HCT116 (cell line): ENCODE measurements at regions not wholly inside any gene's neighbourhood (a gene's known extent, or its start where the extent isn't known, plus 50 kb on each side); places are given as distances from the start of the nearest gene placed in this dataset.

Source experiments
- ATAC-seq: fragments of 200-7000 bp; cut with Tn5 transposase; 2 replicates; pipeline ENCODE4 v1.9.1; 2020; ENCODE audit warnings: mild to moderate bottlenecking, moderate library complexity
- BruUV-seq: library from RNA; stranded (reverse); fragments of 400-500 nt; replicated peaks from 2 replicates; lab custom pipeline; 2021; lab: Mats Ljungman, UMichigan
- CTCF ChIA-PET: fragments of 300-600 bp; sonication (Branson Sonifier 250); formaldehyde crosslinking; loops from one replicate; lab custom pipeline; 2021; ENCODE audit warnings: antibody characterized with exemption; lab: Charles Lee
- POLR2A ChIA-PET: fragments of 300-600, 350-600 bp; sonication (Branson Sonifier 250); formaldehyde crosslinking; loops from one replicate; lab custom pipeline; 2021; ENCODE audit warnings: antibody characterized with exemption; lab: Charles Lee
- RAD21 ChIA-PET, 2 experiments: fragments of 300-600 bp; sonication (Branson Sonifier 250); formaldehyde crosslinking; loops; one replicate each; lab custom pipeline; 2023; ENCODE audit warnings: low total read pairs in 2 of 2; ENCODE audit not compliant: uncharacterized antibody in 2 of 2, unreplicated experiment in 2 of 2, low non-redundant PET in 1 of 2; lab: Charles Lee
- DNase-seq: peaks from one replicate; pipeline ENCODE4 v3.0.0-alpha.2; 2010; ENCODE audit warnings: low read depth, low spot score
- H2AFZ ChIP-seq: fragments of 200-600 bp; shearing (Covaris generic), sonication (generic); 2 replicates; pipeline ENCODE4 v1.6.1; 2017; ENCODE audit warnings: low read depth, mixed run types, mixed read lengths, antibody characterized with exemption, low read length; ENCODE audit not compliant: poor library complexity, severe bottlenecking
- H3K27ac ChIP-seq: 2 replicates; pipeline ENCODE4 v1.5.1; 2012; ENCODE audit warnings: low read depth, low read length
- H3K27me3 ChIP-seq: fragments of 200-600 bp; sonication (generic); 2 replicates; pipeline ENCODE4 v1.6.1; 2016; ENCODE audit warnings: mixed run types, low read length, mixed read lengths; ENCODE audit not compliant: insufficient read depth
- H3K36me3 ChIP-seq, 2 experiments: fragments of 200-500 bp in 1 of 2; fragments of 200-600 bp in 1 of 2; sonication (Bioruptor generic) in 1 of 2; sonication (generic) in 1 of 2; 2 replicates each; pipeline versions ENCODE4 v1.5.1 to v1.6.1; 2014 to 2016; ENCODE audit warnings: low read length in 2 of 2, inconsistent platforms in 1 of 2, mixed read lengths in 1 of 2, mixed run types in 1 of 2; ENCODE audit not compliant: insufficient read depth in 2 of 2, control insufficient read depth in 1 of 2
- H3K4me1 ChIP-seq, 2 experiments: fragments of 200-600 bp in 1 of 2; sonication (generic) in 1 of 2; 2 replicates each; pipeline versions ENCODE4 v1.5.1 to v1.6.1; 2012 to 2017; ENCODE audit warnings: low read length in 2 of 2, inconsistent platforms in 1 of 2, mild to moderate bottlenecking in 1 of 2, mixed read lengths in 1 of 2, mixed run types in 1 of 2, moderate library complexity in 1 of 2; ENCODE audit not compliant: insufficient read depth in 2 of 2, control insufficient read depth in 1 of 2
- H3K4me2 ChIP-seq: fragments of 200-600 bp; sonication (generic); 2 replicates; pipeline ENCODE4 v1.6.1; 2017; ENCODE audit warnings: mixed run types, low read length, mixed read lengths
- H3K4me3 ChIP-seq, 2 experiments: fragments of 200-600 bp in 1 of 2; sonication (generic) in 1 of 2; replicated peaks in 1 of 2; 2 replicates each; pipeline ENCODE4 v1.5.1; 2011 to 2016; ENCODE audit warnings: low read length in 2 of 2, control low read depth in 1 of 2, low read depth in 1 of 2, mild to moderate bottlenecking in 1 of 2, mixed read lengths in 1 of 2, mixed run types in 1 of 2
- H3K79me2 ChIP-seq: fragments of 200-600 bp; sonication (generic); 2 replicates; pipeline ENCODE4 v1.6.1; 2017; ENCODE audit warnings: mild to moderate bottlenecking, mixed run types, low read length, moderate library complexity, mixed read lengths; ENCODE audit not compliant: insufficient read depth
- H3K9ac ChIP-seq: fragments of 200-600 bp; sonication (generic); 2 replicates; pipeline ENCODE4 v1.6.1; 2016; ENCODE audit warnings: low read length, mixed read lengths
- H3K9me2 ChIP-seq: fragments of 200-600 bp; sonication (generic), shearing (Covaris generic); 2 replicates; pipeline ENCODE4 v1.6.1; 2017; ENCODE audit warnings: mixed run types, mild to moderate bottlenecking, moderate library complexity; ENCODE audit not compliant: insufficient read depth
- H3K9me3 ChIP-seq, 2 experiments: fragments of 200-500 bp in 1 of 2; fragments of 200-600 bp in 1 of 2; sonication (Bioruptor generic) in 1 of 2; sonication (generic) in 1 of 2; 2 replicates each; pipeline ENCODE4 v1.6.1; 2014 to 2017; ENCODE audit warnings: low read length in 2 of 2, mixed read lengths in 2 of 2, inconsistent platforms in 1 of 2, low read depth in 1 of 2, mild to moderate bottlenecking in 1 of 2, mixed run types in 1 of 2, moderate library complexity in 1 of 2; ENCODE audit not compliant: control insufficient read depth in 1 of 2, insufficient read depth in 1 of 2
- H4K20me1 ChIP-seq: fragments of 200-600 bp; sonication (generic), shearing (Covaris generic); 2 replicates; pipeline ENCODE4 v1.6.1; 2017; ENCODE audit warnings: mixed run types, mild to moderate bottlenecking, moderate library complexity; ENCODE audit not compliant: insufficient read depth
- CTCF ChIP-seq, 3 experiments: fragments of 200-600 bp in 1 of 3; sonication (generic) in 1 of 3; IDR thresholded peaks in 2 of 3; conservative IDR thresholded peaks in 1 of 3; 2 replicates each; pipeline ENCODE4 v1.5.1; 2012 to 2017; ENCODE audit warnings: low read depth in 2 of 3, low read length in 2 of 3, antibody characterized with exemption in 1 of 3, borderline replicate concordance in 1 of 3, control low read depth in 1 of 3, mild to moderate bottlenecking in 1 of 3, mixed read lengths in 1 of 3, mixed run types in 1 of 3, moderate library complexity in 1 of 3; ENCODE audit not compliant: insufficient read depth in 1 of 3
- EGR1 ChIP-seq: IDR thresholded peaks from 2 replicates; pipeline ENCODE4 v1.6.1; 2012; ENCODE audit warnings: low read depth
- EZH2 ChIP-seq: fragments of 200-600 bp; sonication (generic); IDR thresholded peaks from 2 replicates; pipeline ENCODE4 v1.6.1; 2017; ENCODE audit warnings: antibody characterized with exemption, mixed run types
- JUND ChIP-seq: IDR thresholded peaks from 2 replicates; pipeline ENCODE4 v1.6.1; 2012
- MAX ChIP-seq: IDR thresholded peaks from 2 replicates; pipeline ENCODE4 v1.6.1; 2012
- POLR2A ChIP-seq: IDR thresholded peaks from 2 replicates; pipeline ENCODE4 v1.7.0; 2011; ENCODE audit warnings: borderline replicate concordance; ENCODE audit not compliant: insufficient read depth, insufficient read length; ENCODE audit errors: extremely low read depth
- POLR2AphosphoS5 ChIP-seq: IDR thresholded peaks from 2 replicates; pipeline ENCODE4 v1.6.1; 2011; ENCODE audit warnings: mild to moderate bottlenecking, low read depth, low read length, moderate library complexity
- RAD21 ChIP-seq: IDR thresholded peaks from 2 replicates; pipeline ENCODE4 v1.6.1; 2012; ENCODE audit warnings: low read depth, mild to moderate bottlenecking
- SIN3A ChIP-seq: IDR thresholded peaks from 2 replicates; pipeline ENCODE4 v1.6.1; 2012; ENCODE audit warnings: low read depth
- SRF ChIP-seq: IDR thresholded peaks from 2 replicates; pipeline ENCODE4 v1.6.1; 2012; ENCODE audit warnings: low read depth
- YY1 ChIP-seq: IDR thresholded peaks from 2 replicates; pipeline ENCODE4 v1.6.1; 2011; ENCODE audit warnings: low read length, low read depth, moderate library complexity, mild to moderate bottlenecking; ENCODE audit not compliant: insufficient replicate concordance; ENCODE audit errors: extremely low read depth
- ZBTB33 ChIP-seq: IDR thresholded peaks from 2 replicates; pipeline ENCODE4 v1.6.1; 2011; ENCODE audit warnings: mild to moderate bottlenecking, low read length, moderate library complexity; ENCODE audit not compliant: insufficient replicate concordance; ENCODE audit errors: extremely low read depth
- ZFX ChIP-seq: fragments of 450-650 bp; IDR thresholded peaks from 2 replicates; pipeline ENCODE4 v1.6.1; 2017
- intact Hi-C: fragments of 100-400 bp; cut with micrococcal nuclease; formaldehyde crosslinking; loops from 2 replicates; pipeline ENCODE4 v1.10.0; 2022

- 0 out of 6 replicates have a peak, but pooled peaks of 2 of the 3 experiments have one; percentile 9 to 18 for TF ChIP-seq CTCF (IDR thresholded peaks at IDR 0.05 in 2 of 3, conservative IDR thresholded peaks at IDR 0.05 in 1 of 3; ENCODE audit: borderline replicate concordance in 1 of 3, insufficient read depth in 1 of 3, low read depth in 2 of 3, low read length in 2 of 3)
- TF ChIP-seq JUND: no peak
These were observed 548.5 kb upstream of the GRAMD2B start for GRCh38 chr5:125874717-125875116.

GRCh38 chr5:125877248-125877647, 546.0 kb upstream of the GRAMD2B start:
- H3K4me3 ChIP-seq: no peak overlapping the region
- no peaks in the 10 kb centered on the region for H3K4me1 ChIP-seq
- no peaks in the 10 kb centered on the region for H3K27me3 ChIP-seq
- no peaks in the 10 kb centered on the region for H3K36me3 ChIP-seq
- ATAC-seq: no peak
- TF ChIP-seq ZBTB33 (no peak), MAX (no peak), ZFX (no peak), POLR2A (no peak), EGR1 (no peak), SRF (no peak), RAD21 (no peak), SIN3A (no peak), EZH2 (no peak), YY1 (no peak), JUND (no peak), POLR2AphosphoS5 (no peak)
- no peaks in the 10 kb centered on the region for H4K20me1 ChIP-seq
- no peak for DNase-seq
- H3K79me2 ChIP-seq: no peaks in the 10 kb centered on the region
- no peaks in the 10 kb centered on the region for H3K9me2 ChIP-seq
- no peak overlapping the region for H3K27ac ChIP-seq
- no peaks in the 10 kb centered on the region for H3K9me3 ChIP-seq
- intact Hi-C loops: no loop called here
- ChIA-PET RAD21 (no interaction called here), CTCF (no interaction called here), POLR2A (no interaction called here)
- no peak overlapping the region for H3K9ac ChIP-seq
- no peak overlapping the region for H3K4me2 ChIP-seq
- no peak overlapping the region for H2AFZ ChIP-seq
- no TSS peak for BruUV-seq

More at GRCh38 chr5:125874717-125875116, 548.5 kb upstream of the GRAMD2B start:
- ATAC-seq (peak; percentile 72), DNase-seq (no peak)
- no peaks in the 10 kb centered on the region for H3K79me2 ChIP-seq
- no peak overlapping the region for H3K4me3 ChIP-seq
- RAD21 ChIA-PET: no interaction called here
- no peaks in the 10 kb centered on the region for H4K20me1 ChIP-seq
- no peaks in the 10 kb centered on the region for H3K9me3 ChIP-seq
- H3K4me2 ChIP-seq: no peak overlapping the region
- H3K27me3 ChIP-seq: no peaks in the 10 kb centered on the region
- H3K27ac ChIP-seq: no peak overlapping the region
- POLR2A ChIA-PET: no interaction called here
- CTCF ChIA-PET: no interaction called here
- no peaks in the 10 kb centered on the region for H3K4me1 ChIP-seq
- no TSS peak for BruUV-seq
- intact Hi-C loops: no loop called here
- H3K9me2 ChIP-seq: no peaks in the 10 kb centered on the region
- H3K36me3 ChIP-seq: no peaks in the 10 kb centered on the region
- no peak overlapping the region for H2AFZ ChIP-seq
- H3K9ac ChIP-seq: no peak overlapping the region
